B cell (primary cell): ENCODE measurements at regions not wholly inside any gene's neighbourhood (a gene's known extent, or its start where the extent isn't known, plus 50 kb on each side); places are given as distances from the start of the nearest gene placed in this dataset.

Experiments used
- EZH2 ChIP-seq: IDR thresholded peaks from 2 replicates; pipeline ENCODE4 v1.6.1; 2012; ENCODE audit warnings: borderline replicate concordance, low read depth, mild to moderate bottlenecking, moderate library complexity, low read length; ENCODE audit not compliant: insufficient read depth, poor library complexity, severe bottlenecking
- TF ChIP-seq, protein P1 (sequence below): fragments of 200-600 bp; IDR thresholded peaks from one replicate; pipeline ENCODE4 v1.8.0; 2022; ENCODE audit warnings: antibody characterized with exemption, mild to moderate bottlenecking

DNA sequence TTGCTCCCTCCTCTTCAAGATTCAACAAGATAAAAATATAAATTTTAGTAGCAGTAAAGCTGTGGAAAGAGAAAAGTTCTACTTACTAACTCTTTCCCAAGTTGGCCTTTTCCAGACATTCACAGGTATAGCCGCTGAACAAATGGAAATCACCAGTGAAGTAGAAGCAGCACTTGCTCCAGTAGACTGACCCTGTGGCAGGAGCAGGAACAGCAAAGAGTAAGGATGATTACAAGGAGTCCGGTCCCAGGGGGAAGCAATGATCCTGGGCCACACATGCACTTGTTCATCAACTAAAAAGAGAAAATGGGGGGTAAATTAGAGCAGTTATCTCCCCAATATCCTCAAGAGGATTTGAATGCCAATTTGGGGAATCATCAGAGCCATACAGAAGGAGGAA lies 184.9 kb downstream of the NAF1 start:
- TF ChIP-seq, protein P1, sequence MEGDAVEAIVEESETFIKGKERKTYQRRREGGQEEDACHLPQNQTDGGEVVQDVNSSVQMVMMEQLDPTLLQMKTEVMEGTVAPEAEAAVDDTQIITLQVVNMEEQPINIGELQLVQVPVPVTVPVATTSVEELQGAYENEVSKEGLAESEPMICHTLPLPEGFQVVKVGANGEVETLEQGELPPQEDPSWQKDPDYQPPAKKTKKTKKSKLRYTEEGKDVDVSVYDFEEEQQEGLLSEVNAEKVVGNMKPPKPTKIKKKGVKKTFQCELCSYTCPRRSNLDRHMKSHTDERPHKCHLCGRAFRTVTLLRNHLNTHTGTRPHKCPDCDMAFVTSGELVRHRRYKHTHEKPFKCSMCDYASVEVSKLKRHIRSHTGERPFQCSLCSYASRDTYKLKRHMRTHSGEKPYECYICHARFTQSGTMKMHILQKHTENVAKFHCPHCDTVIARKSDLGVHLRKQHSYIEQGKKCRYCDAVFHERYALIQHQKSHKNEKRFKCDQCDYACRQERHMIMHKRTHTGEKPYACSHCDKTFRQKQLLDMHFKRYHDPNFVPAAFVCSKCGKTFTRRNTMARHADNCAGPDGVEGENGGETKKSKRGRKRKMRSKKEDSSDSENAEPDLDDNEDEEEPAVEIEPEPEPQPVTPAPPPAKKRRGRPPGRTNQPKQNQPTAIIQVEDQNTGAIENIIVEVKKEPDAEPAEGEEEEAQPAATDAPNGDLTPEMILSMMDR = no peak
- TF ChIP-seq EZH2 = no peak
